ENCODE measurements at regions not wholly inside any gene's neighbourhood (a gene's known extent, or its start where the extent isn't known, plus 50 kb on each side); places are given as distances from the start of the nearest gene placed in this dataset.

DNA sequence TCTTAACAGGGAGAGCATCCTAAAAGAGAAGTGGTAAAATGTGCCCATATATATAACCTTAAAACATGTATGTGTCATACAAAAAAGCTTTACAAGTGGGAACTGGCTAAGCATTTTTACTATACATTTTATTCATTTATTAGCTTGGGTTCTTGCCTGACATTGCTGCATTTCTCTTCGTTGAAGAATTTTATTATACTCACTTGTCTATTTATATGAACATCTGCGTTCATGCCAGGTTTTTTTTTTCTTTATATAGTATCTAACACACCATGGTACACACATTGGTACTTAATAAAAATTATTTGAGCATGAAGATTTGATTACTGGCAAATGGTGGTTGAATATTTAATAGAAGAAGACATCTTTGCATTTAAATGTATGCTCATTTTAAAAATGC is 492.3 kb downstream of the SPATA31D1 start:
- TF ChIP-seq EP300 (conservative IDR thresholded peaks at IDR 0.05; ENCODE audit: poor library complexity, severe bottlenecking) (no peak), SMC3 (conservative IDR thresholded peaks at IDR 0.05; ENCODE audit: poor library complexity) (no peak), TAF1 (IDR thresholded peaks at IDR 0.05; ENCODE audit: low read depth) (no peak)
- TF ChIP-seq, protein P1, sequence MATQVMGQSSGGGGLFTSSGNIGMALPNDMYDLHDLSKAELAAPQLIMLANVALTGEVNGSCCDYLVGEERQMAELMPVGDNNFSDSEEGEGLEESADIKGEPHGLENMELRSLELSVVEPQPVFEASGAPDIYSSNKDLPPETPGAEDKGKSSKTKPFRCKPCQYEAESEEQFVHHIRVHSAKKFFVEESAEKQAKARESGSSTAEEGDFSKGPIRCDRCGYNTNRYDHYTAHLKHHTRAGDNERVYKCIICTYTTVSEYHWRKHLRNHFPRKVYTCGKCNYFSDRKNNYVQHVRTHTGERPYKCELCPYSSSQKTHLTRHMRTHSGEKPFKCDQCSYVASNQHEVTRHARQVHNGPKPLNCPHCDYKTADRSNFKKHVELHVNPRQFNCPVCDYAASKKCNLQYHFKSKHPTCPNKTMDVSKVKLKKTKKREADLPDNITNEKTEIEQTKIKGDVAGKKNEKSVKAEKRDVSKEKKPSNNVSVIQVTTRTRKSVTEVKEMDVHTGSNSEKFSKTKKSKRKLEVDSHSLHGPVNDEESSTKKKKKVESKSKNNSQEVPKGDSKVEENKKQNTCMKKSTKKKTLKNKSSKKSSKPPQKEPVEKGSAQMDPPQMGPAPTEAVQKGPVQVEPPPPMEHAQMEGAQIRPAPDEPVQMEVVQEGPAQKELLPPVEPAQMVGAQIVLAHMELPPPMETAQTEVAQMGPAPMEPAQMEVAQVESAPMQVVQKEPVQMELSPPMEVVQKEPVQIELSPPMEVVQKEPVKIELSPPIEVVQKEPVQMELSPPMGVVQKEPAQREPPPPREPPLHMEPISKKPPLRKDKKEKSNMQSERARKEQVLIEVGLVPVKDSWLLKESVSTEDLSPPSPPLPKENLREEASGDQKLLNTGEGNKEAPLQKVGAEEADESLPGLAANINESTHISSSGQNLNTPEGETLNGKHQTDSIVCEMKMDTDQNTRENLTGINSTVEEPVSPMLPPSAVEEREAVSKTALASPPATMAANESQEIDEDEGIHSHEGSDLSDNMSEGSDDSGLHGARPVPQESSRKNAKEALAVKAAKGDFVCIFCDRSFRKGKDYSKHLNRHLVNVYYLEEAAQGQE (IDR thresholded peaks at IDR 0.05; ENCODE audit: borderline replicate concordance): no peak
- TF ChIP-seq, protein P2, sequence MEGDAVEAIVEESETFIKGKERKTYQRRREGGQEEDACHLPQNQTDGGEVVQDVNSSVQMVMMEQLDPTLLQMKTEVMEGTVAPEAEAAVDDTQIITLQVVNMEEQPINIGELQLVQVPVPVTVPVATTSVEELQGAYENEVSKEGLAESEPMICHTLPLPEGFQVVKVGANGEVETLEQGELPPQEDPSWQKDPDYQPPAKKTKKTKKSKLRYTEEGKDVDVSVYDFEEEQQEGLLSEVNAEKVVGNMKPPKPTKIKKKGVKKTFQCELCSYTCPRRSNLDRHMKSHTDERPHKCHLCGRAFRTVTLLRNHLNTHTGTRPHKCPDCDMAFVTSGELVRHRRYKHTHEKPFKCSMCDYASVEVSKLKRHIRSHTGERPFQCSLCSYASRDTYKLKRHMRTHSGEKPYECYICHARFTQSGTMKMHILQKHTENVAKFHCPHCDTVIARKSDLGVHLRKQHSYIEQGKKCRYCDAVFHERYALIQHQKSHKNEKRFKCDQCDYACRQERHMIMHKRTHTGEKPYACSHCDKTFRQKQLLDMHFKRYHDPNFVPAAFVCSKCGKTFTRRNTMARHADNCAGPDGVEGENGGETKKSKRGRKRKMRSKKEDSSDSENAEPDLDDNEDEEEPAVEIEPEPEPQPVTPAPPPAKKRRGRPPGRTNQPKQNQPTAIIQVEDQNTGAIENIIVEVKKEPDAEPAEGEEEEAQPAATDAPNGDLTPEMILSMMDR (IDR thresholded peaks at IDR 0.05; ENCODE audit: poor library complexity, severe bottlenecking): no peak
